ENCODE measurements at regions not wholly inside any gene's neighbourhood (a gene's known extent, or its start where the extent isn't known, plus 50 kb on each side); places are given as distances from the start of the nearest gene placed in this dataset.

DNA sequence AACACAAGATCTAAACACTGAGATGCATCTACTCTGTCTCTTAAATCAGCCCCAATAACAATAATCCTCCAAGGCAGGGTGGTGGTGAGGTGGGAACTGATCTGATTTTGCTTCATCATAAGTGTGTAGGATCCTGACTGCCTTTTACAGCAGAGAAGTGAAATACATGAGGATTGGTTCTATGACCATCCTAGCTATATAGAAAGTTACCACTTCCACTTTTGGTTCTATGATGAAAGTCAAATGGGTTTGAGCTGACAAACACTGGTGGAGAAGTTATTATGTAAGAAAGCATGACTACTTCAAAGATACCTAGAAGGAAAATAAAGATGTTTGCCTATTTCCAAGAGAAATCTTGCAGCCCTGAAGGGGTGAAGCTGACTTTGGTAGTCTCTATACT is 181.6 kb downstream of the NKX6-1 start:
- TF ChIP-seq, protein P1, sequence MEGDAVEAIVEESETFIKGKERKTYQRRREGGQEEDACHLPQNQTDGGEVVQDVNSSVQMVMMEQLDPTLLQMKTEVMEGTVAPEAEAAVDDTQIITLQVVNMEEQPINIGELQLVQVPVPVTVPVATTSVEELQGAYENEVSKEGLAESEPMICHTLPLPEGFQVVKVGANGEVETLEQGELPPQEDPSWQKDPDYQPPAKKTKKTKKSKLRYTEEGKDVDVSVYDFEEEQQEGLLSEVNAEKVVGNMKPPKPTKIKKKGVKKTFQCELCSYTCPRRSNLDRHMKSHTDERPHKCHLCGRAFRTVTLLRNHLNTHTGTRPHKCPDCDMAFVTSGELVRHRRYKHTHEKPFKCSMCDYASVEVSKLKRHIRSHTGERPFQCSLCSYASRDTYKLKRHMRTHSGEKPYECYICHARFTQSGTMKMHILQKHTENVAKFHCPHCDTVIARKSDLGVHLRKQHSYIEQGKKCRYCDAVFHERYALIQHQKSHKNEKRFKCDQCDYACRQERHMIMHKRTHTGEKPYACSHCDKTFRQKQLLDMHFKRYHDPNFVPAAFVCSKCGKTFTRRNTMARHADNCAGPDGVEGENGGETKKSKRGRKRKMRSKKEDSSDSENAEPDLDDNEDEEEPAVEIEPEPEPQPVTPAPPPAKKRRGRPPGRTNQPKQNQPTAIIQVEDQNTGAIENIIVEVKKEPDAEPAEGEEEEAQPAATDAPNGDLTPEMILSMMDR (IDR thresholded peaks at IDR 0.05): no peak
- TF ChIP-seq POLR2A (IDR thresholded peaks at IDR 0.05) (no peak), POLR2AphosphoS5 (IDR thresholded peaks at IDR 0.05; ENCODE audit: insufficient read depth in 1 of 2, low read depth in 1 of 2) (no peak)

All from vagina (tissue), 2 donors.